ENCODE measurements at regions not wholly inside any gene's neighbourhood (a gene's known extent, or its start where the extent isn't known, plus 50 kb on each side); places are given as distances from the start of the nearest gene placed in this dataset.

DNA sequence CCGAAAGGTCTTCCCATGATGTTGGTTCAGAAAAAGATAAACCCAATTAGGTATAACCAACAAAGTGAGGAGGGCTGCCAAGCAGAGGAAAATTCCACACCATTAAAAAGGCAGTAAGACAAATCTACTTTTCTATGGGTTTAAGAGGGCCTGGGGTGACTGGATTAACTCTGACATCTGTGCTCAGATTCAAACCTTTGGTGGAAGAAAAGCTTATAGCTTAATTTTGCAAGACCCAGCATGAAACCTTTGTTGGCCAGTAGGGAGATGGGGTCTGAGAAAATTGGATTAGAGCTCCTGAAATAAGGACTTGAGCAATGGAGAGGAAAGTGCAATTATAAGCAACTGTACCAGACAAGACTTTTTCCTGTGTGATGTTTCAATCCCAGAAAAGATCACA is 104.2 kb downstream of the KDR start:
- TF ChIP-seq POLR2AphosphoS5 (IDR thresholded peaks at IDR 0.05; ENCODE audit: low read depth, low read length) (no peak), POLR2A (IDR thresholded peaks at IDR 0.05; ENCODE audit: low read depth, low read length) (no peak), TAF1 (IDR thresholded peaks at IDR 0.05; ENCODE audit: low read depth, low read length) (no peak), SPI1 (IDR thresholded peaks at IDR 0.05; ENCODE audit: low read depth, low read length) (no peak)
